WTC11 (cell line): ENCODE measurements at regions not wholly inside any gene's neighbourhood (a gene's known extent, or its start where the extent isn't known, plus 50 kb on each side); places are given as distances from the start of the nearest gene placed in this dataset.

Experiments
- ATAC-seq: fragments of 200-7000 bp; cut with Tn5 transposase; 2 replicates; pipeline ENCODE4 v1.10.0; 2021; ENCODE audit warnings: mild to moderate bottlenecking, moderate library complexity
- CTCF ChIA-PET: fragments of 300-600 bp; sonication (Branson Sonifier 250); formaldehyde crosslinking; loops from one replicate; lab custom pipeline; 2021; ENCODE audit warnings: antibody characterized with exemption; lab: Charles Lee
- POLR2A ChIA-PET: fragments of 350-600 bp; sonication (Branson Sonifier 250); formaldehyde crosslinking; loops from one replicate; lab custom pipeline; 2021; ENCODE audit warnings: antibody characterized with exemption; lab: Charles Lee
- DNase-seq: peaks from one replicate; pipeline ENCODE4 v3.0.0; 2021; ENCODE audit warnings: low spot score
- H3K27ac Mint-ChIP-seq: 2 replicates; pipeline ENCODE4 v1.8.0; 2021; ENCODE audit warnings: mixed read lengths
- H3K27me3 Mint-ChIP-seq: 2 replicates; pipeline ENCODE4 v1.8.0; 2021; ENCODE audit warnings: low read depth, mild to moderate bottlenecking, moderate library complexity, mixed read lengths
- H3K36me3 Mint-ChIP-seq: 2 replicates; pipeline ENCODE4 v1.8.0; 2021; ENCODE audit warnings: mixed read lengths
- H3K4me1 Mint-ChIP-seq: 2 replicates; pipeline ENCODE4 v1.8.0; 2022; ENCODE audit warnings: mixed read lengths
- H3K4me3 Mint-ChIP-seq: 2 replicates; pipeline ENCODE4 v1.8.0; 2021; ENCODE audit warnings: mild to moderate bottlenecking, moderate library complexity, mixed read lengths
- H3K9me3 Mint-ChIP-seq: 2 replicates; pipeline ENCODE4 v1.8.0; 2021; ENCODE audit warnings: mixed read lengths
- ETV6 ChIP-seq: sonication (generic); formaldehyde crosslinking; IDR thresholded peaks from 2 replicates; pipeline ENCODE4 v1.8.1; 2022; ENCODE audit warnings: mild to moderate bottlenecking, missing genetic modification reagents
- GRHL2 ChIP-seq: fragments of 250-450 bp; sonication (Bioruptor Pico); IDR thresholded peaks from 2 replicates; pipeline ENCODE4 v1.8.0; 2022; ENCODE audit warnings: mild to moderate bottlenecking, moderate library complexity; ENCODE audit not compliant: insufficient replicate concordance, severe bottlenecking
- KAT7 ChIP-seq: sonication (generic); formaldehyde crosslinking; IDR thresholded peaks from 2 replicates; pipeline ENCODE4 v1.8.1; 2023; ENCODE audit warnings: missing genetic modification reagents, mild to moderate bottlenecking, borderline replicate concordance
- NFE2L1 ChIP-seq: sonication (generic); formaldehyde crosslinking; IDR thresholded peaks from 2 replicates; pipeline ENCODE4 v1.8.1; 2023; ENCODE audit warnings: missing genetic modification reagents
- NR1H2 ChIP-seq: sonication (generic); formaldehyde crosslinking; IDR thresholded peaks from 2 replicates; pipeline ENCODE4 v1.9.0; 2021; ENCODE audit warnings: mild to moderate bottlenecking, moderate library complexity, missing genetic modification reagents
- SMAD3 ChIP-seq: sonication (generic); formaldehyde crosslinking; IDR thresholded peaks from 2 replicates; pipeline ENCODE4 v1.8.0; 2022; ENCODE audit warnings: missing genetic modification reagents, mild to moderate bottlenecking, borderline replicate concordance
- TCF7 ChIP-seq: sonication (generic); formaldehyde crosslinking; IDR thresholded peaks from 2 replicates; pipeline ENCODE4 v1.8.0; 2022; ENCODE audit warnings: mild to moderate bottlenecking, low read depth, missing genetic modification reagents, moderate library complexity
- TEAD1 ChIP-seq: sonication (generic); formaldehyde crosslinking; IDR thresholded peaks from 2 replicates; pipeline ENCODE4 v1.8.0; 2022; ENCODE audit warnings: mild to moderate bottlenecking, missing genetic modification reagents
- TF ChIP-seq, protein P1 (sequence below): sonication (generic); formaldehyde crosslinking; IDR thresholded peaks from 2 replicates; pipeline ENCODE4 v1.8.0; 2022; ENCODE audit warnings: mild to moderate bottlenecking, missing genetic modification reagents
- TF ChIP-seq, protein P2 (sequence below): fragments of 250-450 bp; sonication (Bioruptor Pico); IDR thresholded peaks from 2 replicates; pipeline ENCODE4 v2.1.2; 2022; ENCODE audit warnings: mild to moderate bottlenecking, moderate library complexity
- TF ChIP-seq, protein P3 (sequence below): fragments of 250-450 bp; sonication (Bioruptor Pico); conservative IDR thresholded peaks from 2 replicates; pipeline ENCODE4 v1.9.0; 2021; ENCODE audit warnings: mild to moderate bottlenecking
- TF ChIP-seq, protein P4 (sequence below): sonication (generic); formaldehyde crosslinking; IDR thresholded peaks from 2 replicates; pipeline ENCODE4 v1.8.1; 2022; ENCODE audit warnings: missing genetic modification reagents, borderline replicate concordance
- TF ChIP-seq, protein P5 (sequence below): sonication (generic); formaldehyde crosslinking; IDR thresholded peaks from 2 replicates; pipeline ENCODE4 v1.8.0; 2022; ENCODE audit warnings: mild to moderate bottlenecking, missing genetic modification reagents
- TF ChIP-seq, protein P6 (sequence below): sonication (generic); formaldehyde crosslinking; IDR thresholded peaks from 2 replicates; pipeline ENCODE4 v1.8.0; 2022; ENCODE audit warnings: missing genetic modification reagents
- TF ChIP-seq, protein P7 (sequence below): sonication (generic); formaldehyde crosslinking; IDR thresholded peaks from 2 replicates; pipeline ENCODE4 v1.8.0; 2023; ENCODE audit warnings: missing genetic modification reagents
- TF ChIP-seq, protein P8 (sequence below): fragments of 250-450 bp; sonication (Bioruptor Pico); IDR thresholded peaks from 2 replicates; pipeline ENCODE4 v1.9.0; 2021; ENCODE audit warnings: mild to moderate bottlenecking

DNA sequence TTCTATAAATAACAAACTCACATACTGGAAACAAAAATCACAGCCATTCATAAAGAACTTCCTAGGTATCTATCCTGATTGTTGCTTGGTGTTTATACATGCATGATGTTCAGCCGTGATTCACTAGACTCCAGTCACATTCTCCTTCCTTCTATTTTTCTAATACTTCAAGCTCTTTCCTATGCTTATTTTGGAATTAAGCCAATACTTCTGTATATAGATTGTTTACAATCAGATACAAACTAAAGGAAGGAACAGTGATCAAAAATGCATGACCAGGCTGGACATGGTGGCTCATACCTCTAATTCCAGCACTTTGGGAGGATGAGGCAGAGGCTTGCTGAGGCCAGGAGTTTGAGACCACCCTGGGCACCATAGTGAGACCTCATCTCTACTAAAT is 377.5 kb upstream of the IRAK1BP1 start:
- DNase-seq = no peak
- H3K4me1 Mint-ChIP-seq = peaks cover 14% of the 10 kb centered on the region
- CTCF ChIA-PET = no interaction called here

More for the DNA sequence above, 377.5 kb upstream of the IRAK1BP1 start:
- Mint-ChIP-seq H3K4me3 (no peak overlapping the region), H3K36me3 (no peaks in the 10 kb centered on the region), H3K27ac (no peak overlapping the region), H3K9me3 (no peaks in the 10 kb centered on the region)
- no peak for ATAC-seq
- TF ChIP-seq TEAD1 (CRISPR knock-in tag) (no peak), KAT7 (CRISPR knock-in tag) (no peak), GRHL2 (CRISPR knock-in tag) (no peak), NFE2L1 (no peak), NR1H2 (CRISPR knock-in tag) (no peak), ETV6 (no peak), TCF7 (CRISPR knock-in tag) (no peak), SMAD3 (CRISPR knock-in tag) (no peak)
- TF ChIP-seq, protein P1, sequence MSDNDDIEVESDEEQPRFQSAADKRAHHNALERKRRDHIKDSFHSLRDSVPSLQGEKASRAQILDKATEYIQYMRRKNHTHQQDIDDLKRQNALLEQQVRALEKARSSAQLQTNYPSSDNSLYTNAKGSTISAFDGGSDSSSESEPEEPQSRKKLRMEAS = no peak
- TF ChIP-seq, protein P2, sequence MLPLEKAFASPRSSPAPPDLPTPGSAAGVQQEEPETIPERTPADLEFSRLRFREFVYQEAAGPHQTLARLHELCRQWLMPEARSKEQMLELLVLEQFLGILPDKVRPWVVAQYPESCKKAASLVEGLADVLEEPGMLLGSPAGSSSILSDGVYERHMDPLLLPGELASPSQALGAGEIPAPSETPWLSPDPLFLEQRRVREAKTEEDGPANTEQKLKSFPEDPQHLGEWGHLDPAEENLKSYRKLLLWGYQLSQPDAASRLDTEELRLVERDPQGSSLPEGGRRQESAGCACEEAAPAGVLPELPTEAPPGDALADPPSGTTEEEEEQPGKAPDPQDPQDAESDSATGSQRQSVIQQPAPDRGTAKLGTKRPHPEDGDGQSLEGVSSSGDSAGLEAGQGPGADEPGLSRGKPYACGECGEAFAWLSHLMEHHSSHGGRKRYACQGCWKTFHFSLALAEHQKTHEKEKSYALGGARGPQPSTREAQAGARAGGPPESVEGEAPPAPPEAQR (CRISPR knock-in tag) = no peak
- TF ChIP-seq, protein P3, sequence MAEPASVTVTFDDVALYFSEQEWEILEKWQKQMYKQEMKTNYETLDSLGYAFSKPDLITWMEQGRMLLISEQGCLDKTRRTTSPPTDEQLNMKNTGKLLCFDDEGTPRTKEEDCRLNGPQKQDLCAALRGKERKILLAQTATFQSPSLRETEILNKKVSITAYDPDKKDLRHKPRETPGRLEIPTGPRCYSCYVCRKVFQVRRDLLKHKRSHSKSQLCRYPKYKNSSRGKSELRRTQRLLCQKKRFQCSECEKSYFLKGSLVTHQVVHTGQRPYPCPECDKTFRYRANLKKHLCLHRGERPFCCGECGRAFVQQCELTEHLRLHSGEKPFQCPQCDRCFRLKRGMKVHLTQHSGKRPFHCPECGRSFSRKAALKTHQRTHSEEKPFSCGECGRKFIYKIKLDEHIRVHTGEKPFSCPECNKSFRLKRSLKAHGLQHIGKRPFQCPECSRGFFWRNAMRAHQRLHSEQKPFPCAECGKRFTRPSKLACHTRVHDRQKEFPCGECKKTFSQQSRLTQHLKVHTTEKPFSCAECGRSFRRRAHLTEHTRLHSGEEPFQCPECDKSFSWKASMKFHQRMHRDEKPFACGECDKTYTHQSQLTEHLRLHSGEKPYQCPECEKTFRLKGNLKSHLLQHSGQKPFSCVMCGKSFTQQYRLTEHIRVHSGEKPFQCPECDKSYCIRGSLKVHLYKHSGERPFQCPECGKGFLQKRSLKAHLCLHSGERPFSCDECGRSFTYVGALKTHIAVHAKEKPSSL (CRISPR knock-in tag) = no peak
- TF ChIP-seq, protein P4, sequence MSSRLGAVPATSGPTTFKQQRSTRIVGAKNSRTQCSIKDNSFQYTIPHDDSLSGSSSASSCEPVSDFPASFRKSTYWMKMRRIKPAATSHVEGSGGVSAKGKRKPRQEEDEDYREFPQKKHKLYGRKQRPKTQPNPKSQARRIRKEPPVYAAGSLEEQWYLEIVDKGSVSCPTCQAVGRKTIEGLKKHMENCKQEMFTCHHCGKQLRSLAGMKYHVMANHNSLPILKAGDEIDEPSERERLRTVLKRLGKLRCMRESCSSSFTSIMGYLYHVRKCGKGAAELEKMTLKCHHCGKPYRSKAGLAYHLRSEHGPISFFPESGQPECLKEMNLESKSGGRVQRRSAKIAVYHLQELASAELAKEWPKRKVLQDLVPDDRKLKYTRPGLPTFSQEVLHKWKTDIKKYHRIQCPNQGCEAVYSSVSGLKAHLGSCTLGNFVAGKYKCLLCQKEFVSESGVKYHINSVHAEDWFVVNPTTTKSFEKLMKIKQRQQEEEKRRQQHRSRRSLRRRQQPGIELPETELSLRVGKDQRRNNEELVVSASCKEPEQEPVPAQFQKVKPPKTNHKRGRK (CRISPR knock-in tag) = no peak
- TF ChIP-seq, protein P5, sequence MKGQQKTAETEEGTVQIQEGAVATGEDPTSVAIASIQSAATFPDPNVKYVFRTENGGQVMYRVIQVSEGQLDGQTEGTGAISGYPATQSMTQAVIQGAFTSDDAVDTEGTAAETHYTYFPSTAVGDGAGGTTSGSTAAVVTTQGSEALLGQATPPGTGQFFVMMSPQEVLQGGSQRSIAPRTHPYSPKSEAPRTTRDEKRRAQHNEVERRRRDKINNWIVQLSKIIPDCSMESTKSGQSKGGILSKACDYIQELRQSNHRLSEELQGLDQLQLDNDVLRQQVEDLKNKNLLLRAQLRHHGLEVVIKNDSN (CRISPR knock-in tag) = no peak
- TF ChIP-seq, protein P6, sequence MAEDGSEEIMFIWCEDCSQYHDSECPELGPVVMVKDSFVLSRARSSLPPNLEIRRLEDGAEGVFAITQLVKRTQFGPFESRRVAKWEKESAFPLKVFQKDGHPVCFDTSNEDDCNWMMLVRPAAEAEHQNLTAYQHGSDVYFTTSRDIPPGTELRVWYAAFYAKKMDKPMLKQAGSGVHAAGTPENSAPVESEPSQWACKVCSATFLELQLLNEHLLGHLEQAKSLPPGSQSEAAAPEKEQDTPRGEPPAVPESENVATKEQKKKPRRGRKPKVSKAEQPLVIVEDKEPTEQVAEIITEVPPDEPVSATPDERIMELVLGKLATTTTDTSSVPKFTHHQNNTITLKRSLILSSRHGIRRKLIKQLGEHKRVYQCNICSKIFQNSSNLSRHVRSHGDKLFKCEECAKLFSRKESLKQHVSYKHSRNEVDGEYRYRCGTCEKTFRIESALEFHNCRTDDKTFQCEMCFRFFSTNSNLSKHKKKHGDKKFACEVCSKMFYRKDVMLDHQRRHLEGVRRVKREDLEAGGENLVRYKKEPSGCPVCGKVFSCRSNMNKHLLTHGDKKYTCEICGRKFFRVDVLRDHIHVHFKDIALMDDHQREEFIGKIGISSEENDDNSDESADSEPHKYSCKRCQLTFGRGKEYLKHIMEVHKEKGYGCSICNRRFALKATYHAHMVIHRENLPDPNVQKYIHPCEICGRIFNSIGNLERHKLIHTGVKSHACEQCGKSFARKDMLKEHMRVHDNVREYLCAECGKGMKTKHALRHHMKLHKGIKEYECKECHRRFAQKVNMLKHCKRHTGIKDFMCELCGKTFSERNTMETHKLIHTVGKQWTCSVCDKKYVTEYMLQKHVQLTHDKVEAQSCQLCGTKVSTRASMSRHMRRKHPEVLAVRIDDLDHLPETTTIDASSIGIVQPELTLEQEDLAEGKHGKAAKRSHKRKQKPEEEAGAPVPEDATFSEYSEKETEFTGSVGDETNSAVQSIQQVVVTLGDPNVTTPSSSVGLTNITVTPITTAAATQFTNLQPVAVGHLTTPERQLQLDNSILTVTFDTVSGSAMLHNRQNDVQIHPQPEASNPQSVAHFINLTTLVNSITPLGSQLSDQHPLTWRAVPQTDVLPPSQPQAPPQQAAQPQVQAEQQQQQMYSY (CRISPR knock-in tag) = no peak
- TF ChIP-seq, protein P7, sequence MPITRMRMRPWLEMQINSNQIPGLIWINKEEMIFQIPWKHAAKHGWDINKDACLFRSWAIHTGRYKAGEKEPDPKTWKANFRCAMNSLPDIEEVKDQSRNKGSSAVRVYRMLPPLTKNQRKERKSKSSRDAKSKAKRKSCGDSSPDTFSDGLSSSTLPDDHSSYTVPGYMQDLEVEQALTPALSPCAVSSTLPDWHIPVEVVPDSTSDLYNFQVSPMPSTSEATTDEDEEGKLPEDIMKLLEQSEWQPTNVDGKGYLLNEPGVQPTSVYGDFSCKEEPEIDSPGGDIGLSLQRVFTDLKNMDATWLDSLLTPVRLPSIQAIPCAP (CRISPR knock-in tag) = no peak
- TF ChIP-seq, protein P8, sequence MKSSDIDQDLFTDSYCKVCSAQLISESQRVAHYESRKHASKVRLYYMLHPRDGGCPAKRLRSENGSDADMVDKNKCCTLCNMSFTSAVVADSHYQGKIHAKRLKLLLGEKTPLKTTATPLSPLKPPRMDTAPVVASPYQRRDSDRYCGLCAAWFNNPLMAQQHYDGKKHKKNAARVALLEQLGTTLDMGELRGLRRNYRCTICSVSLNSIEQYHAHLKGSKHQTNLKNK (CRISPR knock-in tag) = no peak
- TF ChIP-seq, all 79 proteins: peak for 0
- no peaks in the 10 kb centered on the region for H3K27me3 Mint-ChIP-seq
- POLR2A ChIA-PET = no interaction called here
